Rectal smooth muscle tissue (tissue), 1 donor: ENCODE measurements at regions not wholly inside any gene's neighbourhood (a gene's known extent, or its start where the extent isn't known, plus 50 kb on each side); places are given as distances from the start of the nearest gene placed in this dataset.
"Not testable (repeated sequence)": the region's sequence is repeated elsewhere in the genome, so short reads cannot be mapped to it uniquely, and the experiment has no call there.

Experiments used
- H3K27ac ChIP-seq: one replicate; pipeline ENCODE4 v1.7.0; 2013; ENCODE audit warnings: low read depth, low read length, inconsistent platforms
- H3K27me3 ChIP-seq: one replicate; pipeline ENCODE4 v1.7.0; 2013; ENCODE audit warnings: low read length; ENCODE audit not compliant: control insufficient read depth, insufficient read depth
- H3K36me3 ChIP-seq: one replicate; pipeline ENCODE4 v1.7.0; 2013; ENCODE audit warnings: low read length; ENCODE audit not compliant: control insufficient read depth, insufficient read depth
- H3K4me1 ChIP-seq: one replicate; pipeline ENCODE4 v1.7.0; 2013; ENCODE audit warnings: low read length; ENCODE audit not compliant: control insufficient read depth, insufficient read depth
- H3K4me3 ChIP-seq: one replicate; pipeline ENCODE4 v1.7.0; 2013; ENCODE audit warnings: low read length
- H3K9ac ChIP-seq: one replicate; pipeline ENCODE4 v1.7.0; 2013; ENCODE audit warnings: low read length

GRCh38 chr15:66863390-66864085 lies 161.5 kb downstream of the SMAD6 start:
- H3K27ac ChIP-seq = no peak overlapping the region
- H3K4me3 ChIP-seq = no peak overlapping the region
- H3K27me3 ChIP-seq = no peaks in the 10 kb centered on the region
- no peaks in the 10 kb centered on the region for H3K36me3 ChIP-seq
- no peak overlapping the region for H3K9ac ChIP-seq
- H3K4me1 ChIP-seq = no peaks in the 10 kb centered on the region

GRCh38 chr15:66864086-66864830 lies 162.2 kb downstream of the SMAD6 start:
- Histone ChIP-seq H3K4me3 (no peak overlapping the region), H3K4me1 (no peaks in the 10 kb centered on the region), H3K27me3 (no peaks in the 10 kb centered on the region), H3K36me3 (no peaks in the 10 kb centered on the region), H3K27ac (no peak overlapping the region), H3K9ac (no peak overlapping the region)

- H3K27ac ChIP-seq = no peak overlapping the region
- no peak overlapping the region for H3K4me3 ChIP-seq
- no peaks in the 10 kb centered on the region for H3K36me3 ChIP-seq
- no peaks in the 10 kb centered on the region for H3K27me3 ChIP-seq
- H3K4me1 ChIP-seq = no peaks in the 10 kb centered on the region
- H3K9ac ChIP-seq = no peak overlapping the region
These were observed 162.8 kb downstream of the SMAD6 start for GRCh38 chr15:66864871-66865281.

GRCh38 chr15:66865622-66866611 lies 163.9 kb downstream of the SMAD6 start:
- Histone ChIP-seq H3K27ac (no peak overlapping the region), H3K9ac (no peak overlapping the region), H3K4me3 (no peak overlapping the region), H3K4me1 (no peaks in the 10 kb centered on the region), H3K27me3 (no peaks in the 10 kb centered on the region), H3K36me3 (no peaks in the 10 kb centered on the region)

- Histone ChIP-seq H3K36me3 (no peaks in the 10 kb centered on the region), H3K27ac (no peak overlapping the region), H3K4me3 (no peak overlapping the region)
These were observed 164.6 kb downstream of the SMAD6 start for GRCh38 chr15:66866656-66867055.

GRCh38 chr15:66868918-66869317 lies 166.9 kb downstream of the SMAD6 start:
- Histone ChIP-seq H3K27ac (no peak overlapping the region), H3K27me3 (no peaks in the 10 kb centered on the region), H3K9ac (no peak overlapping the region), H3K4me3 (no peak overlapping the region), H3K36me3 (no peaks in the 10 kb centered on the region), H3K4me1 (no peaks in the 10 kb centered on the region)

More at GRCh38 chr15:66866656-66867055, 164.6 kb downstream of the SMAD6 start:
- no peaks in the 10 kb centered on the region for H3K4me1 ChIP-seq
- no peak overlapping the region for H3K9ac ChIP-seq
- no peaks in the 10 kb centered on the region for H3K27me3 ChIP-seq

- Histone ChIP-seq H3K9ac (no peak overlapping the region), H3K4me3 (no peak overlapping the region), H3K36me3 (no peaks in the 10 kb centered on the region), H3K27me3 (no peaks in the 10 kb centered on the region), H3K4me1 (no peaks in the 10 kb centered on the region), H3K27ac (no peak overlapping the region)
These were observed 168.9 kb downstream of the SMAD6 start for GRCh38 chr15:66870880-66871388.

- H3K27ac ChIP-seq = no peak overlapping the region
- H3K9ac ChIP-seq = no peak overlapping the region
- H3K27me3 ChIP-seq = no peaks in the 10 kb centered on the region
- no peak overlapping the region for H3K4me3 ChIP-seq
- no peaks in the 10 kb centered on the region for H3K4me1 ChIP-seq
- no peaks in the 10 kb centered on the region for H3K36me3 ChIP-seq
These were observed 170.4 kb downstream of the SMAD6 start for GRCh38 chr15:66872405-66872804.

- not testable (repeated sequence) for H3K27me3 ChIP-seq, H3K4me1 ChIP-seq, H3K9ac ChIP-seq, H3K27ac ChIP-seq, H3K36me3 ChIP-seq, H3K4me3 ChIP-seq
These were observed 171.3 kb downstream of the SMAD6 start for GRCh38 chr15:66873331-66873730.

- H3K4me1 ChIP-seq = no peaks in the 10 kb centered on the region
- H3K9ac ChIP-seq = no peak overlapping the region
- H3K27ac ChIP-seq = no peak overlapping the region
- no peaks in the 10 kb centered on the region for H3K36me3 ChIP-seq
- H3K27me3 ChIP-seq = no peaks in the 10 kb centered on the region
- no peak overlapping the region for H3K4me3 ChIP-seq
These were observed 171.8 kb downstream of the SMAD6 start for GRCh38 chr15:66873856-66874255.

- Histone ChIP-seq H3K36me3 (no peaks in the 10 kb centered on the region), H3K27me3 (no peaks in the 10 kb centered on the region), H3K4me3 (no peak overlapping the region), H3K4me1 (no peaks in the 10 kb centered on the region), H3K9ac (no peak overlapping the region), H3K27ac (no peak overlapping the region)
These were observed 173.8 kb downstream of the SMAD6 start for GRCh38 chr15:66875588-66876420.
